Fibroblast of the conjunctiva (primary cell): ENCODE measurements at regions not wholly inside any gene's neighbourhood (a gene's known extent, or its start where the extent isn't known, plus 50 kb on each side); places are given as distances from the start of the nearest gene placed in this dataset.

Experiments used
- DNase-seq: peaks from one replicate; pipeline ENCODE4 v3.0.0-alpha.2; 2010; ENCODE audit warnings: low read depth

GRCh38 chr2:62447411-62447810, 58.6 kb downstream of the TMEM17 start:
- no peak for DNase-seq

DNA sequence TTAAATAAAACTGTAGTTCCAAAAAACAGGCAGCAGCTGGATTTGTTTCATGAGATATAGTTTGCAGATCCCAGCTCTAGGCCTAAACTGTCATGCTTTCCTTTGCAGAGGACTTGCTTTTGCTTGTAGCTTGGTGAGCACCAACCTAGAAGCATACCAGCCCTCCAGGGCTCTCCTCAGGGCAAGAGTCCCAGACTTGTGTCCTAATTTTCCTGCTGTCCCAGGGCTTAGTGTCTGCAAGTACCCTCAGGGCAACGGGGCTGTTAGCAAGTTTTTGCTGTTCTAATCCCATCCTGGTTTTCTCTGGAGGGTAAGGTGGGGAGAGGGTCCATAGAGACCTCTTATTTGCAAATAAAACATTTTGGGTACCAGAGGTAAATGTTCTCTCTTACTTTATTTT, 59.5 kb downstream of the TMEM17 start:
- no peak for DNase-seq

DNA sequence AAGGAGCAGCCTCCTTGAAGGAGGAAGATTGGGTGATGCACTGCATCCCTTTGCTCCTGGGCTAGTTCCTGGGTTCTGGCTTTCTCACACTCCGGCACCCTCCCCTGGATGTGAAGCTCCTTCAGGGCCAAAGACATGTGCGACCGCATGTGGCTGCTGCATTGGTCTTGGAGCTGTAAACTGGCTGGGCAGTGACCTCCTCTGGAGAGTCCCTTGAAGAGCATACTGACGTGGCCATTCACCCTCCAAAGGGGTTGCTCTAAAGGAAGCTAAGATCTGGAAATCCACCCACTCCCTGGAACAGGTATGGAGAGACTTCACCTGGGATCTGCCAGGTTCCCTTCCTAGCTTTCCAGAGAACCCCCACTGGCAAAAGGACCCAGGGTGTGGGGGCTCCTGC, 62.1 kb downstream of the TMEM17 start:
- DNase-seq = no peak

- DNase-seq = no peak
Measured at GRCh38 chr2:62443471-62443870, 62.5 kb downstream of the TMEM17 start.

DNA sequence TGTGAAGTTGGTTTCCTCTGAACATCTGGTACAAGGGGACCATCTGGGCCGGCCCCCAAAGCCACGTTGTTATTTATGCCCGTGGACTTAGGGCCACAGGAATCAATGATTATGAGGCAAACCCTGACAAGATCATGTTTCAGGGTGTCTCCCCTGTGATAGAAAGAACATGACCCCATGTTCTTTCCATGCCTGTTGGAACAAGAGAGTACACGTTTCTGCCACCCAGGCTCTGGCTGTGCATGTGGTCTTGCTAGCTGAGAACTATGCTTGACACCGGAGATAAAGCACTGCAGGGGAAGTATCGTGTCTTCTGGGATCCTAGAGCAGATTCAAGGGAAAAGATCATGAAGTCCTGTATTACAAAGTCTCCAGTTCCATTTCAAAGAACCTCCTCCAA, 64.2 kb downstream of the TMEM17 start:
- no peak for DNase-seq

DNA sequence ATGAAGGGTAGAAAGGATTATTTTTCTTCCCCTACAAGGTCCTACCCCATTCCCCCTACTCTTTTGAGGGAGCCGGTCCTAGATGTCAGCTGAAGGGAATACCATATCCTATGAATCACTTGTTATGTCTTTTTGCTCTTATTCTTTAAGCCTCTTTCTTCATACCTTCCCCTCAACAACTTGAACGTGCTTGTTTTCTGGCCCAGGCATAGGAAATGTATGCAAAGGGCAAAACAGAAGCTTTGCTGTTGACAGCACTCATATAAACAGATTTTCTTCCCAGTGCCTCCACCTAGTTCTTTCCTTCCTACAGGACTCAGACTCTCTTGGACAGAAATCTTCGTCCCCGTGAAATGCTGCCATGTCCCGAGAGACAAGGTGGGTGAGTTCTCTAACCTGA, 64.6 kb downstream of the TMEM17 start:
- no peak for DNase-seq

- no peak for DNase-seq
Measured at GRCh38 chr2:62440281-62440946, 65.6 kb downstream of the TMEM17 start.

DNA sequence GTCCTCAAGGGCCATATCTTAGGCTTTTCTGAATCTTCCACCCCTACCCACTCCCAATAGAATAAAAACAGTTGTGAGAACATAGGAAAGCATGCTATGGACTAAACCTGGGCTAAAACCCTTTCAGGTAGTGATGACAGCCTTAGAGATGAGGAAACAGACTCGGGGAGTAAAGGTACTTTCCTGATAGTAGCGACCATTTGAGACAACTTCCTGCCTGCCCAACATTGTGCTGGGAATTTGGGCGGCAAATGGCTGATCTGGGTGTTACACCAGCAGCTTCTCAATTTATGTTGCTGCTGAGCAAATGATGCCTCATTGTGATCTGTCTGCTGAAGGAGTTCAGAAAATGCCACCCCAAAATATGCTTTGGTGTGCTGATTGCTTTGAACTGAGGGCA, 66.6 kb downstream of the TMEM17 start:
- no peak for DNase-seq

GRCh38 chr2:62437785-62438184, 68.2 kb downstream of the TMEM17 start:
- no peak for DNase-seq

- DNase-seq = no peak
Measured at GRCh38 chr2:62435720-62436119, 70.3 kb downstream of the TMEM17 start.

- no peak for DNase-seq
Measured at GRCh38 chr2:62432407-62432806, 73.6 kb downstream of the TMEM17 start.

DNA sequence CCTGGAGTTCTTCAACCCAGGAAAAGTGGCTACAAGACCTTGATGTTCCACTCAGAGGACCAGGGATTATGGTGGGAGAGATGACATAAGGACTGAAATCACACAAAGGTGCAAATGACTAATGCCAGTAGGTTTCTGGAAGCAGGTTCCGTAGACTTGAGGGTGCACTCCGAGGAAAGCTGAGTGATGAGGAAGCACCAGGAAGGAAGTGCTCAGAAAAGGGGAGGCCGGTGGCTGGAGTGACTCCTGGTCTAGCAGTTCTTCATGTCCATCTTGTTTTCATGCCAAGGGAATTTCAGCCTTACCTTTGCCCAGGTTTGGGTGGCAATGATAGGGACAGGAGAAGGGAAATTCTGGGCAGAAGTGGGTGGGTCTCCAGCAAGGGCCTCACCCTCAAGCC, 74.5 kb downstream of the TMEM17 start:
- no peak for DNase-seq

- DNase-seq = no peak
Measured at GRCh38 chr2:62430146-62430545, 75.8 kb downstream of the TMEM17 start.

- DNase-seq = no peak
Measured at GRCh38 chr2:62427146-62427545, 78.8 kb downstream of the TMEM17 start.

- no peak for DNase-seq
Measured at GRCh38 chr2:62426154-62426912, 79.7 kb downstream of the TMEM17 start.

DNA sequence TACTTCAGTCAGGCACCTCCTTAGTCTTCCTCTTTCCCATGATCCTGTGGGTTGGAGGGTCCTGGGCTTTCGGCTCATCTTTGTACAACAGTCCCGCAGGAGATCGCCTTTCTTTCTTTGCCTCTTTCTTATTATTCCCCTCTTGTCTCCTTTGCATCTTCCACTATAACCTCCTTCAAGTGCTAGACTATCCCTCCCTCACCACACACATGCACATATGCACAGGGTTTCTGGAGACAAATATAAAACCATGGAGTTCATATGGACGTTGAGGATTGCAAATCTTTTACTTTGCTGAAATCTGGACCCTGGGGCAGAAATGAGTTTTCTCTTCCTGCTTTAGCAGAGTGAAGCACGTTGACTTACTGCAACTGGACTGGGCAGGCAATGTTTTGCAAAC, 80.3 kb downstream of the TMEM17 start:
- no peak for DNase-seq

DNA sequence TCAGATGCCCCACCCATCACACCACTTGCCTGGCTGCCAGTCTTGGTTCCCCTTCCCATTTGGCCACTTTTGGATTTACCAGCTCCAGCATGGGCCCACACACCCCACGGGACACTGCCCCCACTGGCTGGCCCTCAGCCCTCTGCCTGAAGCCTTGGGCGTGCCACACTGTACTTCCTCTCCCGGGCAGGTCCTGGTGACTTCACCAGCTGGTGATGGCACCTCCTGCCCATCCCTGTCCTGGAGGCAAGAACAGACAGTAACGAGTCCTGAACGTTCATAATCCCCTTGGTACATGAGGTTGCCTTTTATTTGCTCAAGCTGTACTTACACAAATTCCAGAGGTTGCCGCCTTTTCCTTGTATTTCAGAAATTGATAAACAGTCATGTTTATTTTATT, 81.1 kb downstream of the TMEM17 start:
- no peak for DNase-seq

GRCh38 chr2:62423883-62424458, 82.0 kb downstream of the TMEM17 start:
- no peak for DNase-seq

DNA sequence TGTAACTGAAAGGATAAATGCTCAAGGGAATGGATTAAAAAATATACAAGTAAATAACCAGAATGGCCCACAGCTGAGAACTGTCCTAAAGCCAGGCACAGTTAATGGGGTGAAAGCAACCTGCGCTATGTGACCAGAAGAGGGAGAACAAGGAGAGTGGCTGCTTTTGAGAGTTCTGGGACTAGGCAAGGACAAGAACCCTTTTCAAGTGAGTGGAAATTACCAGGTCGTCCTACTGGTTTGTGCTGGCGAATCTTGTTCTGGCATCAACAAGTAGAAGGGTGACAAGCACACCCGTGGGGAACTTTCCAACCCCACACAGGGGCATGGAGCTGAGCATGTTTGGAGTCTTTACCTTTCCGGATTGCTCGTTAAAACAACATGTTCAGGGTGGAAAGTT, 82.8 kb downstream of the TMEM17 start:
- no peak for DNase-seq

- DNase-seq = no peak
Measured at GRCh38 chr2:62415518-62415917, 90.5 kb downstream of the TMEM17 start.

DNA sequence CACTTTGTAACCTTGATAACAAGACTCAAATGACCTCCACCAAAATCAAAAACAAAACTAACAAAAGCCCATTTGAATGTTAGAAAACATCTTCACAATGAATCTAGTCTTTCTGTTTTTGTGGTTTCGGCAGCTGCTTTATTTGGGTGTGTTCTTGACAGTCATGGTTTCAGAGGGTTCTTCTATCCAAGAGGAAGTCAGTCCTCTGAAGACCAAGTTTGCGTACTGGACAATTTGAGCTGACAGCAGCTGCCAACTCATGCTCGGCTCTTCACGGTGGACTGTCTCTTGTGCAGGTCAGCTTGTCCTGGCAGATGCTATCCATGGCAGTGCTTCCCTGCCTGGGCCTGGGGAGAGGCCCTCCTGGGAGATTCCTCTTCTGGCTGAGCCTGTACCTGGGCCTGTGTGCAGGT, 91.0 kb downstream of the TMEM17 start:
- no peak for DNase-seq

DNA sequence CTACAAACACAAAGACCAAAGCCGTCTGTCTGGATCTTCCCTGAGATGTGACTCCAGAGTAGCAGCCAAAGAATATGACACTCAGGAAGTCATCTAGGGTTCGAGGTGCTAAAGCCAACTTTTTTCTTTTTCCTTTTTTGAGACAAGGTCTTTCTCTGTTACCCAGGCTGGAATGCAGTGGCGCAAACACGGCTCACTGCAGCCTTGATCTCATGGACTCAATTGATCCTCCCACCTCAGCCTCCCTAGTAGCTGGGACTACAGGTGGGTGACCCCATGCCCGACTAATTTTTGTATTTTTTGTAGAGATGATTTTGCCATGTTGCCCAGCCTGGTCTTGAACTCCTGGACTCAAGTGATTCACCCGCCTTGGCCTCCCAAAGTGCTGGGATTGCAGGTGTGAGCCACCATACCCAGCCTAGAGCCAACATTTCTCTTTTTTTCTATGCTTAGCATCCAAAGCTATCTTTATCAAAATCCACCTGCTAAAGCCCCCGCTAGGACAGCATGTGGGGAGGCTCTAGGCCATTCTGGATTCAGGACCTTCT, 92.8 kb downstream of the TMEM17 start:
- no peak for DNase-seq

GRCh38 chr2:62412347-62412742, 93.7 kb downstream of the TMEM17 start:
- DNase-seq = no peak
